HG02571 (cell line): ENCODE measurements at regions not wholly inside any gene's neighbourhood (a gene's known extent, or its start where the extent isn't known, plus 50 kb on each side); places are given as distances from the start of the nearest gene placed in this dataset.

Experiments used
- ATAC-seq: cut with Tn5 transposase; IDR thresholded peaks from one replicate; pipeline ENCODE4 v1.9.1; 2021; ENCODE audit warnings: mild to moderate bottlenecking, moderate library complexity; ENCODE audit not compliant: unreplicated experiment

- no peak for ATAC-seq
Observed at GRCh38 chr2:155830351-155830750, 502.2 kb downstream of the NR4A2 start.

GRCh38 chr2:155825876-155826275 lies 506.6 kb downstream of the NR4A2 start:
- ATAC-seq, result no peak

GRCh38 chr2:155815851-155816250 lies 516.7 kb downstream of the NR4A2 start:
- ATAC-seq, result peak; percentile 88

GRCh38 chr2:155815275-155815674 lies 517.2 kb downstream of the NR4A2 start:
- no peak for ATAC-seq

- ATAC-seq, result no peak
Observed at GRCh38 chr2:155810411-155810810, 522.1 kb downstream of the NR4A2 start.

GRCh38 chr2:155802888-155803287 lies 529.6 kb downstream of the NR4A2 start:
- ATAC-seq, result no peak

GRCh38 chr2:155792666-155793065 lies 539.9 kb downstream of the NR4A2 start:
- no peak for ATAC-seq

GRCh38 chr2:155770516-155770915 lies 562.0 kb downstream of the NR4A2 start:
- no peak for ATAC-seq

- no peak for ATAC-seq
Observed at GRCh38 chr2:155766342-155767115, 566.0 kb downstream of the NR4A2 start.

GRCh38 chr2:155755481-155755880 lies 577.0 kb downstream of the NR4A2 start:
- no peak for ATAC-seq

GRCh38 chr2:155748131-155748530 lies 584.4 kb downstream of the NR4A2 start:
- no peak for ATAC-seq

- no peak for ATAC-seq
Observed at GRCh38 chr2:155747531-155747930, 585.0 kb downstream of the NR4A2 start.

GRCh38 chr2:155733091-155733853 lies 599.2 kb downstream of the NR4A2 start:
- no peak for ATAC-seq

- no peak for ATAC-seq
Observed at GRCh38 chr2:155730804-155731203, 601.7 kb downstream of the NR4A2 start.

GRCh38 chr2:155727187-155727895 lies 605.2 kb downstream of the NR4A2 start:
- no peak for ATAC-seq

- ATAC-seq, result no peak
Observed at GRCh38 chr2:155722290-155722689, 610.2 kb downstream of the NR4A2 start.

GRCh38 chr2:155715705-155716104 lies 616.8 kb downstream of the NR4A2 start:
- no peak for ATAC-seq

GRCh38 chr2:155714983-155715382 lies 617.5 kb downstream of the NR4A2 start:
- ATAC-seq, result no peak

GRCh38 chr2:155708071-155708470 lies 624.5 kb downstream of the NR4A2 start:
- no peak for ATAC-seq

GRCh38 chr2:155703917-155704316 lies 628.6 kb downstream of the NR4A2 start:
- no peak for ATAC-seq

GRCh38 chr2:155703048-155703447 lies 629.5 kb downstream of the NR4A2 start:
- ATAC-seq, result no peak

GRCh38 chr2:155701721-155702120 lies 630.8 kb downstream of the NR4A2 start:
- no peak for ATAC-seq
